ENCODE measurements at regions not wholly inside any gene's neighbourhood (a gene's known extent, or its start where the extent isn't known, plus 50 kb on each side); places are given as distances from the start of the nearest gene placed in this dataset.

- Histone ChIP-seq H3K27me3 (ENCODE audit: insufficient read depth, poor library complexity, severe bottlenecking) (no peaks in the 10 kb centered on the region), H3K27ac (replicated peaks) (no peak overlapping the region), H3K4me3 (replicated peaks; ENCODE audit: insufficient read depth, low read length) (no peak overlapping the region)
- no peak for DNase-seq (ENCODE audit: low read depth in 1 of 2, low spot score in 1 of 2)
- TF ChIP-seq GABPA (IDR thresholded peaks at IDR 0.05; ENCODE audit: low read depth) (no peak), POLR2AphosphoS5 (IDR thresholded peaks at IDR 0.05; ENCODE audit: low read depth) (no peak), REST (IDR thresholded peaks at IDR 0.05; ENCODE audit: insufficient replicate concordance, low read depth) (no peak), SPI1 (IDR thresholded peaks at IDR 0.05; ENCODE audit: borderline replicate concordance, low read depth) (no peak), CTCF (IDR thresholded peaks at IDR 0.05; ENCODE audit: insufficient read depth, low read length) (no peak)
These were observed 109.0 kb upstream of the KLF6 start for GRCh38 chr10:3893901-3894563.

- H3K27ac ChIP-seq (replicated peaks), result no peak overlapping the region
- H3K27me3 ChIP-seq (ENCODE audit: insufficient read depth, poor library complexity, severe bottlenecking), result no peaks in the 10 kb centered on the region
- H3K4me3 ChIP-seq (replicated peaks; ENCODE audit: insufficient read depth, low read length), result no peak overlapping the region
- TF ChIP-seq GABPA (IDR thresholded peaks at IDR 0.05; ENCODE audit: low read depth), result no peak
- no peak for TF ChIP-seq REST (IDR thresholded peaks at IDR 0.05; ENCODE audit: insufficient replicate concordance, low read depth)
- no peak for TF ChIP-seq CTCF (IDR thresholded peaks at IDR 0.05; ENCODE audit: insufficient read depth, low read length)
- no peak for TF ChIP-seq SPI1 (IDR thresholded peaks at IDR 0.05; ENCODE audit: borderline replicate concordance, low read depth)
- TF ChIP-seq POLR2AphosphoS5 (IDR thresholded peaks at IDR 0.05; ENCODE audit: low read depth), result no peak
- no peak for DNase-seq (ENCODE audit: low read depth in 1 of 2, low spot score in 1 of 2)
These were observed 107.7 kb upstream of the KLF6 start for GRCh38 chr10:3892440-3893425.

GRCh38 chr10:3891396-3891795 is 106.4 kb upstream of the KLF6 start:
- no peak for TF ChIP-seq GABPA (IDR thresholded peaks at IDR 0.05; ENCODE audit: low read depth)
- TF ChIP-seq CTCF (IDR thresholded peaks at IDR 0.05; ENCODE audit: insufficient read depth, low read length), result no peak
- no peak for TF ChIP-seq REST (IDR thresholded peaks at IDR 0.05; ENCODE audit: insufficient replicate concordance, low read depth)
- TF ChIP-seq POLR2AphosphoS5 (IDR thresholded peaks at IDR 0.05; ENCODE audit: low read depth), result no peak
- no peak for TF ChIP-seq SPI1 (IDR thresholded peaks at IDR 0.05; ENCODE audit: borderline replicate concordance, low read depth)
- no peaks in the 10 kb centered on the region for H3K27me3 ChIP-seq (ENCODE audit: insufficient read depth, poor library complexity, severe bottlenecking)
- no peak overlapping the region for H3K4me3 ChIP-seq (replicated peaks; ENCODE audit: insufficient read depth, low read length)
- DNase-seq (ENCODE audit: low read depth in 1 of 2, low spot score in 1 of 2), result no peak
- H3K27ac ChIP-seq (replicated peaks), result no peak overlapping the region
